ENCODE measurements at regions not wholly inside any gene's neighbourhood (a gene's known extent, or its start where the extent isn't known, plus 50 kb on each side); places are given as distances from the start of the nearest gene placed in this dataset.
A peak's percentile ranks its signal among the peaks of the same experiment; 100 is the strongest.

GRCh38 chr4:20544645-20545044, 155.6 kb upstream of the PACRGL start:
- TF ChIP-seq MYC (IDR thresholded peaks at IDR 0.05; ENCODE audit: low read depth, low read length) (no peak), CTCF (IDR thresholded peaks at IDR 0.05; ENCODE audit: low read depth, low read length) (peak; percentile 34), POLR2A (IDR thresholded peaks at IDR 0.05; ENCODE audit: extremely low read depth, insufficient read length) (no peak)
